Endothelial cell of umbilical vein (primary cell): ENCODE measurements at regions not wholly inside any gene's neighbourhood (a gene's known extent, or its start where the extent isn't known, plus 50 kb on each side); places are given as distances from the start of the nearest gene placed in this dataset.
A peak's percentile ranks its signal among the peaks of the same experiment; 100 is the strongest.

Experiments used
- BruUV-seq: library from RNA; stranded (reverse); fragments of 400-500 nt; replicated peaks from 2 replicates; lab custom pipeline; 2021; lab: Mats Ljungman, UMichigan
- CTCF ChIA-PET: fragments of 300-600, 350-600 bp; sonication (Branson Sonifier 250); formaldehyde crosslinking; loops from one replicate; lab custom pipeline; 2021; ENCODE audit warnings: antibody characterized with exemption, inconsistent platforms; lab: Charles Lee
- POLR2A ChIA-PET: fragments of 300-600, 350-600 bp; sonication (Branson Sonifier 250); formaldehyde crosslinking; loops from one replicate; lab custom pipeline; 2021; ENCODE audit warnings: antibody characterized with exemption, inconsistent platforms; lab: Charles Lee
- DNase-seq: peaks from one replicate; pipeline ENCODE4 v3.0.0-alpha.2; 2011; ENCODE audit warnings: low read depth, low spot score
- FAIRE-seq: peaks from 2 replicates; lab custom pipeline; 2011; peaks lifted over from hg19 to GRCh38; lab: Jason Lieb, UNC
- H2AFZ ChIP-seq: 2 replicates; pipeline ENCODE4 v1.6.0; 2012; ENCODE audit warnings: low read depth, low read length, control low read depth, inconsistent platforms
- H3K27ac ChIP-seq: 2 replicates; pipeline ENCODE4 v1.5.1; 2011; ENCODE audit warnings: low read depth, mild to moderate bottlenecking, control low read depth, low read length, moderate library complexity; ENCODE audit not compliant: insufficient read depth
- H3K27me3 ChIP-seq, 2 experiments: 2 replicates each; pipeline versions ENCODE4 v1.6.0 to v1.6.1; 2011; ENCODE audit warnings: low read length in 2 of 2, mixed read lengths in 1 of 2; ENCODE audit not compliant: control insufficient read depth in 2 of 2, insufficient read depth in 2 of 2
- H3K36me3 ChIP-seq, 2 experiments: 2 replicates in 1 of 2; 3 replicates in 1 of 2; pipeline ENCODE4 v1.5.1; 2011; ENCODE audit warnings: low read length in 2 of 2, mild to moderate bottlenecking in 1 of 2, moderate library complexity in 1 of 2; ENCODE audit not compliant: control insufficient read depth in 2 of 2, insufficient read depth in 2 of 2; ENCODE audit errors: extremely low read depth in 1 of 2
- H3K4me1 ChIP-seq: 3 replicates; pipeline ENCODE4 v1.5.1; 2011; ENCODE audit warnings: mild to moderate bottlenecking, low read length; ENCODE audit not compliant: control insufficient read depth, insufficient read depth; ENCODE audit errors: extremely low read depth
- H3K4me2 ChIP-seq: 2 replicates; pipeline ENCODE4 v1.6.1; 2011; ENCODE audit warnings: low read length, control low read depth, mixed read lengths; ENCODE audit not compliant: insufficient read depth
- H3K4me3 ChIP-seq, 3 experiments: fragments of 200-600 bp in 1 of 3; sonication (generic), shearing (Covaris generic) in 1 of 3; replicated peaks in 1 of 3; 2 replicates each; pipeline ENCODE4 v1.5.1; 2011 to 2016; ENCODE audit warnings: control low read depth in 3 of 3, low read length in 3 of 3, mild to moderate bottlenecking in 2 of 3, inconsistent platforms in 1 of 3, low read depth in 1 of 3, moderate library complexity in 1 of 3; ENCODE audit not compliant: insufficient read depth in 1 of 3
- H3K79me2 ChIP-seq: 2 replicates; pipeline ENCODE4 v1.6.0; 2012; ENCODE audit warnings: low read length, inconsistent platforms; ENCODE audit not compliant: control insufficient read depth, insufficient read depth
- H3K9ac ChIP-seq: replicated peaks from 2 replicates; pipeline ENCODE3; 2011; ENCODE audit warnings: low read length, control low read depth; ENCODE audit not compliant: insufficient read depth; ENCODE audit errors: extremely low read depth
- H3K9me1 ChIP-seq: replicated peaks from 3 replicates; pipeline ENCODE4 v1.6.0; 2011; ENCODE audit warnings: mild to moderate bottlenecking, low read length; ENCODE audit not compliant: control insufficient read depth, insufficient read depth; ENCODE audit errors: extremely low read depth
- H3K9me3 ChIP-seq: replicated peaks from 2 replicates; pipeline ENCODE4 v1.5.1; 2012; ENCODE audit warnings: low read length, inconsistent platforms; ENCODE audit not compliant: control insufficient read depth, insufficient read depth
- H4K20me1 ChIP-seq: replicated peaks from 2 replicates; pipeline ENCODE3; 2011; ENCODE audit warnings: mild to moderate bottlenecking, low read length; ENCODE audit not compliant: control insufficient read depth, insufficient read depth; ENCODE audit errors: extremely low read depth
- CTCF ChIP-seq, 2 donors: IDR thresholded peaks; 1 replicate in 1 of 2; 2 replicates in 1 of 2; pipeline ENCODE4 v1.5.1; 2011; ENCODE audit warnings: low read length in 2 of 2, mild to moderate bottlenecking in 2 of 2, moderate library complexity in 2 of 2, control low read depth in 1 of 2, inconsistent platforms in 1 of 2, low read depth in 1 of 2; ENCODE audit not compliant: insufficient read depth in 1 of 2; ENCODE audit errors: extremely low read depth in 1 of 2
- EZH2 ChIP-seq: IDR thresholded peaks from 2 replicates; pipeline ENCODE4 v1.6.1; 2012; ENCODE audit warnings: borderline replicate concordance, low read depth, mild to moderate bottlenecking, moderate library complexity, low read length, inconsistent platforms; ENCODE audit not compliant: severe bottlenecking
- FOS ChIP-seq: IDR thresholded peaks from 2 replicates; pipeline ENCODE4 v1.6.1; 2011; ENCODE audit warnings: mild to moderate bottlenecking, low read length, moderate library complexity, borderline replicate concordance; ENCODE audit not compliant: insufficient read depth
- GATA2 ChIP-seq: IDR thresholded peaks from 2 replicates; pipeline ENCODE4 v1.7.0; 2011; ENCODE audit warnings: low read depth, mild to moderate bottlenecking, moderate library complexity, mixed read lengths, low read length; ENCODE audit not compliant: insufficient read length, insufficient read depth
- JUN ChIP-seq: IDR thresholded peaks from 2 replicates; pipeline ENCODE4 v1.6.1; 2011; ENCODE audit warnings: borderline replicate concordance, low read depth; ENCODE audit not compliant: insufficient read length, insufficient read depth
- MAX ChIP-seq: IDR thresholded peaks from 2 replicates; pipeline ENCODE4 v1.6.1; 2011; ENCODE audit not compliant: insufficient read depth, insufficient read length
- MYC ChIP-seq: IDR thresholded peaks from one replicate; pipeline ENCODE4 v1.6.1; 2011; ENCODE audit warnings: mild to moderate bottlenecking, low read depth, low read length
- POLR2A ChIP-seq: IDR thresholded peaks from 2 replicates; pipeline ENCODE4 v1.6.1; 2012; ENCODE audit warnings: low read depth, mild to moderate bottlenecking, control low read depth, low read length
- POLR2AphosphoS5 ChIP-seq: IDR thresholded peaks from 2 replicates; pipeline ENCODE4 v1.6.1; 2012; ENCODE audit warnings: low read depth, mild to moderate bottlenecking, control low read depth, low read length, moderate library complexity; ENCODE audit not compliant: insufficient read depth
- dilution Hi-C: fragments of 300-500 bp; cut with MboI; formaldehyde crosslinking; loops from one replicate; pipeline ENCODE4 v1.15.0; 2019; ENCODE audit warnings: low sequenced_read_pairs; ENCODE audit not compliant: extremely low pct_ligation_motif_present
- intact Hi-C: fragments of 100-400 bp; cut with micrococcal nuclease; formaldehyde crosslinking; loops from one replicate; pipeline ENCODE4 v1.10.0; 2022

GRCh38 chr2:37829202-37829601 is 95.9 kb upstream of the RMDN2 start:
- no TSS peak for BruUV-seq
- intact Hi-C loops, result loop anchor here (1.0 to 2.0 kb wide), 6 partner anchors 157 to 439 kb away; no protein-coding TSS in a partner anchor
- H3K9ac ChIP-seq, result peak overlapping the region; percentile 67
- peak overlapping the region; percentile 84 for H3K27ac ChIP-seq
- H3K36me3 ChIP-seq, result no peaks in the 10 kb centered on the region
- POLR2A ChIA-PET, result interaction anchor here (0.6 to 1.0 kb wide), 4 partner anchors 27 to 415 kb away, joined by 3 to 4 read pairs (median 4); no protein-coding TSS in a partner anchor
- no peaks in the 10 kb centered on the region for H3K9me1 ChIP-seq
- no peaks in the 10 kb centered on the region for H4K20me1 ChIP-seq
- H3K4me3 ChIP-seq, result no peak overlapping the region
- H3K4me1 ChIP-seq, result peaks cover 32% of the 10 kb centered on the region
- no peaks in the 10 kb centered on the region for H3K27me3 ChIP-seq
- CTCF ChIA-PET, result interaction anchor here (0.6 to 11.5 kb wide), 12 partner anchors 19 to 493 kb away, joined by 3 to 506 read pairs (median 4); no protein-coding TSS in a partner anchor
- FAIRE-seq, result peak; percentile 94
- H3K9me3 ChIP-seq, result no peaks in the 10 kb centered on the region
- no peaks in the 10 kb centered on the region for H3K79me2 ChIP-seq
- peak overlapping the region; percentile 3 for H2AFZ ChIP-seq
- DNase-seq, result peak; percentile 95
- TF ChIP-seq JUN (no peak), POLR2AphosphoS5 (peak; percentile 51), CTCF (IDR thresholded peaks at IDR 0.05; ENCODE audit: extremely low read depth in 1 of 2, insufficient read depth in 1 of 2, low read depth in 1 of 2, low read length in 2 of 2) (no peak), POLR2A (no peak), MYC (peak; percentile 32), MAX (peak; percentile 16), FOS (peak; percentile 45), GATA2 (no peak), EZH2 (no peak)
- H3K4me2 ChIP-seq, result peak overlapping the region; percentile 40
- dilution Hi-C loops, result no loop called here
